Right forelimb (tissue), 1 donor: ENCODE measurements at regions not wholly inside any gene's neighbourhood (a gene's known extent, or its start where the extent isn't known, plus 50 kb on each side); places are given as distances from the start of the nearest gene placed in this dataset.

Experiments used
- DNase-seq: peaks from one replicate; pipeline ENCODE4 v3.0.0-alpha.2; 2018

DNA sequence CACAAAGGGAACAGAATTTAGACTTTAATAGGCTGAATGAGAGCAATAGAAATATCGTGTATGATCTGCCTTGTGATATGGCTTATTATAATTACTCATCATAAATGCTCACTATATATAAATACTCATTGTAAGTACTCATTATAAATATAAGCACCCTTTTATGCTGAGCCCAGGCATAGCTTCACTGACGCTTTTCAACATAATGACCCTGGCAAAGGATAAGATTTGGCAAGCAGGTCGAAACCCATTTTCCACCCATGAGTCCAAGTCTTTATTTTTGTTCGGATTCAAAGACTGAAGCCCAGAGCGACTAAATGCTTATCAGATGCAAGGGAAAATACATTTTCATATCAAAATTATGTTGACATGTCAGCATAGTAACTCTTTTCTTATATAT, 500.4 kb downstream of the SLC4A3 start:
- DNase-seq: no peak

GRCh38 chr2:220129391-220129790, 502.0 kb downstream of the SLC4A3 start:
- DNase-seq: no peak

GRCh38 chr2:220134756-220135534, 507.5 kb downstream of the SLC4A3 start:
- DNase-seq: no peak

DNA sequence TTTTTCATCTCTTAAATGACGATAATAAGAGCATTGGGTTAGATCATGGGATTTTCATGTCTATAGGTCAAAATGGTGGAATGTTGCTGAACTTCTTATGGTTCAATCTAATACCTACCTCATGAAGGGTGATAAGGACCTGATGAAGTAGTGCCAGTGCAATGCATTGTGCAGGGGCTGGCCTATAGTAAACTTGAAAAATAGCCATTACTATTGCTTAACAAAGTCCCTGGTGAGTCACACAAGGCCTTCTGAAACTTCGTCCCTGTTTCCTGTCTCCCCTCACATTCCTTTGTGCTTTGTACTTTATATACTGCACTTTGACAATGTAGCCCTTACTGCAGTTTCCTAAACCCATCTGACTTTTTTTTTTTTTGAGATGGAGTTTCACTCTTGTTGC, 515.9 kb downstream of the SLC4A3 start:
- no peak for DNase-seq

- DNase-seq: no peak
Observed at GRCh38 chr2:220144411-220144810, 517.0 kb downstream of the SLC4A3 start.

GRCh38 chr2:220147161-220148038, 520.0 kb downstream of the SLC4A3 start:
- no peak for DNase-seq

GRCh38 chr2:220148471-220149248, 521.2 kb downstream of the SLC4A3 start:
- no peak for DNase-seq

- no peak for DNase-seq
Observed at GRCh38 chr2:220151341-220151740, 523.9 kb downstream of the SLC4A3 start.

DNA sequence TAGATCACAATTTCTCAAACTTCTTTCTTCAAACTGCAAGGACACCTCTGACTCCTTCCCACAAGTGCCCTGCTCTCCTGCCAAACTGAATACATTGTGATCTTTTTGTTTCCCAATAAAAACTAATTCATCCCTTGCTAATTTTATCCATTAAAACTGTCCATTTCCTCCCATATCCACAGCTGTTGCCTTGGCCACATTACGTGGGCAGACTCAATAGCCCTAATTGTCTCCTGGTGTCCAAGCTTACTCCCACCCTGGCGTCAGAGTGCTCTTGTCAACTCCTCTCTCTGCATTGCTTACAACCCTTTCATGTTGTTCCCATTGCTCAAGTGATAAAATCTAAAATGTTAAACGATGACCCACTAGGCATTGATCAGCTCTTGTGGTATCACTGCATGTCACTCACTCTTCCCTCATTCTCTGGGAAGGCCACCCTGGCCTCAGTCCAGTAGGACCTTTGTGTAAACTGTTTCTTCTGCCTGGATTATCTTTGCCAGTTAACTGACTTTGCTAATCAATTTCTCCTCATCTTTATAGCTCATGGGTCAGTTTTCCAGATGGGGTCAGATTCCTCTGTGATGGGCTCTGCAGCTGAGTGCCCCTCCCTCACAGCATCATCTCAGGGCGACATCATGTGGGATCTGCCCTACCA, 525.0 kb downstream of the SLC4A3 start:
- no peak for DNase-seq

DNA sequence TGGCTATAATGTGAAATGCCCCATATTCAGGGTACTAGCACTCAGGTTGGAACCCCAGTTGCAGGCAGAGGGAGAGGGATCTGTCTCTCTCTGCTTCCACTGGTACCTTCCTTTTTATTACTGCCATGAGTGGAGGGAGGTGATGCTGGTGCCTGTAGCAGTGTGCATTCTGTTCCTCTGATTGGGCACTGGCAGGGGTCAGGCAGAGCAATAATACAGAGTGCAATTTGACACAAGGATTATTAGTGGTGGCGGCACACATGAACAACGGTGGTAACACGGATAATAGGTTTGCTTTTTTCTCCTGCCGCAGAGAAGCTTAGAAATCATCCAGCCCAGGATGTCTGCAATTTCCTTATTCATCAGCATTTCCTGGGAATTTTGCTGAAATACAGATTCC, 525.7 kb downstream of the SLC4A3 start:
- no peak for DNase-seq

- no peak for DNase-seq
Observed at GRCh38 chr2:220154304-220154703, 526.9 kb downstream of the SLC4A3 start.

- DNase-seq: no peak
Observed at GRCh38 chr2:220157312-220157711, 529.9 kb downstream of the SLC4A3 start.

GRCh38 chr2:220159738-220160137, 532.3 kb downstream of the SLC4A3 start:
- no peak for DNase-seq

GRCh38 chr2:220162320-220162719, 534.9 kb downstream of the SLC4A3 start:
- DNase-seq: no peak

GRCh38 chr2:220163486-220163885, 536.1 kb downstream of the SLC4A3 start:
- DNase-seq: no peak

GRCh38 chr2:220165401-220165800, 538.0 kb downstream of the SLC4A3 start:
- DNase-seq: no peak

GRCh38 chr2:220166616-220167015, 539.2 kb downstream of the SLC4A3 start:
- no peak for DNase-seq

DNA sequence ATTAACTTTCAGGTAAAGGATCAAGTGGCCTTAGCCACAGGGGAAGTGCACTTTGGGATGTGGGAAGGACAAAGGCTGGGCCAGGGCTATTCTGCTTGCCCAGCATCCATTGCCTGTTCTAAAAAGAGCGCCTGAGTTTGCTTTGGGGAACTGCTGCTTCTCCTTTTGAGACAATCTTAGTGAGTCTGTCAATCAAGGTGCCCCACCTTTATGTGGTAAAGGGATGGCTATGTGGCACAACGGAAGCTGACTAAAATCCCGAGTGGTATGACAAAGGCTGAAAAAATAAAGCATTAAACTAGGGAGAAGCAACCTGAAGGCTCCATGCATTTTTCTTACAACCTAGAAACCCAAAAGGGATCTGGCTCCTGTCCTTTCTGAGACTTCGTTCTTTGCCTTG, 540.5 kb downstream of the SLC4A3 start:
- DNase-seq: no peak

DNA sequence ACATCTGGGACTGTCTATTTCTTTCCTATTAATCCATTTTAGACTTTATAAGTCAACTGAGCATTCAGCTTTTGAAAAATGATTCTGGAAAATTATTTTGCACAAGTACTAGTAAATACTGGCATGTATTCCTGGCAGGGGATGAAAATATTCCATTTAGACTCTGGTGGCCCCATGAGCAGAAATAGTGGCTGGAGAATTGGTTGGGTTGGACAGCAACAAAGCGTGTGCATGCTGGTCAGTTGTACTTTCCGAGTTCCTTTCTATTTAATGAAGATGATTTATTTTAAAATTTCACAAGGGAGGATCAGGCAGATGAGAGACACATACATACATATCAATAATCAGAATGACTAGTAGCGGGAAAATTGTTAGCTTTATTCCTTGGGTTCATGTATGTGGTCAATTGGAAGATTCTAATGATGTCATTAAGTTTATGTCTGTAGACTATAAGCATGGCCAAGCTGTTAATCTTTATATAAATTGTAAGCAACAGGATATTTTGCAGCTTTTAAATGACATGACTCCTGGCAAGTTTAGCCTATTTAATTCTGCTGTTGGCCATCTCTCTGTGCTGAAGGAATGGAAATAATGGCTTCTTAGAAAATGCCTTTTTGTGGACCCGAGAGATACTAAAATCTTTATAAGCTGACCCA, 541.6 kb downstream of the SLC4A3 start:
- DNase-seq: no peak

DNA sequence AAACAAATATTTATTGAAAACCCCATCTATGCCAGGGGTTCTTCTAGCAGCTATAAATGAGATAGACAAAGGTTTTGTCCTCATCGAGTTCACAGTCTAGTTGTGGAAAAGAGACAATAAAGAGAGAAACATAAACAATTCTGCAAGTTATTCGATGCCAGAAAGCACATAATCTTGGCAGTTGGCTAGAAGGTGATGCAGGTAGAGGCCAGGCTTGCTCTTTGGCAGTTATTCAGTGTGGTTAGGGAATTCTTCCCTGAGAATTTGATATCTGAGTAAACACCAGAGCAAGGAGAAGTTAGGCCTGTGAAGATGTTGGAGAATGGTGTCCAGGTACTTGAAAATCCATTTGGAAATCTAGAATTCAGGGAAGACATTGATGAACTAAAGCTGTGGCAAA, 547.4 kb downstream of the SLC4A3 start:
- DNase-seq: no peak

- no peak for DNase-seq
Observed at GRCh38 chr2:220175967-220176366, 548.5 kb downstream of the SLC4A3 start.

- DNase-seq: no peak
Observed at GRCh38 chr2:220178991-220179695, 551.7 kb downstream of the SLC4A3 start.
